ENCODE measurements at regions not wholly inside any gene's neighbourhood (a gene's known extent, or its start where the extent isn't known, plus 50 kb on each side); places are given as distances from the start of the nearest gene placed in this dataset.

GRCh38 chr4:59535541-59535940, 1664.6 kb upstream of the ADGRL3 start:
- TF ChIP-seq CTCF (IDR thresholded peaks at IDR 0.05) (no peak), POLR2A (IDR thresholded peaks at IDR 0.05) (no peak)

All from testis (tissue), 2 donors.